ENCODE measurements at regions not wholly inside any gene's neighbourhood (a gene's known extent, or its start where the extent isn't known, plus 50 kb on each side); places are given as distances from the start of the nearest gene placed in this dataset.

DNA sequence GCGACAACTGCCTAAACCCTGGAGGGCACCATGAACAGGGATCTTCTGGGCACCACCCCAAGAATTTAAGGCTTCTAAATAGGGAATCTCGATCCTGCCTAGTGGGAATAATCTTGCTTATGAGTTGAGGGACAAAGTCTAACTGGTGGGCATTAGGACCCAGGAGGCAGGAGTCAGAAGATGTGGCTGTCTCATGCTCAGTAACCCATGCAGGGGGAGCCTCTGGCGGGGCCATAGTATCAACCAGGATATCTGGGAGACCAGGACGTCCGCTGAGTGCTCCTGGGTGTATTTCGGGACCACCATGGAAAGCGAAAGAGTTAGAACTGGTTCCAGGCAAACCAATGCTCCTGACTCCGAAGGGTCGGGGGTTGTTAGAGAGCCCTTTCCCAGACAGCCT, 356.1 kb downstream of the OTOL1 start:
- H3K9me3 ChIP-seq (ENCODE audit: control insufficient read depth in 2 of 2, insufficient read depth in 1 of 2, low read length in 1 of 2) = no peaks in the 10 kb centered on the region
- no peaks in the 10 kb centered on the region for H3K4me1 ChIP-seq (ENCODE audit: control insufficient read depth in 2 of 2, insufficient read depth in 2 of 2, low read length in 2 of 2)
- no peak overlapping the region for H3K27ac ChIP-seq (ENCODE audit: low read depth in 1 of 2, low read length in 1 of 2)
- no peak for DNase-seq (ENCODE audit: low read depth in 6 of 9, low spot score in 9 of 9)
- H3K4me3 ChIP-seq (ENCODE audit: low read length in 2 of 2) = no peak overlapping the region
- no peaks in the 10 kb centered on the region for H3K27me3 ChIP-seq (ENCODE audit: control insufficient read depth in 2 of 2, insufficient read depth in 1 of 2, low read length in 1 of 2)
- 93% methylated on average over 9 of the region's 9 CpGs for WGBS
- no peaks in the 10 kb centered on the region for H3K36me3 ChIP-seq (ENCODE audit: control insufficient read depth in 2 of 2, insufficient read depth in 2 of 2, low read length in 1 of 2)

DNA sequence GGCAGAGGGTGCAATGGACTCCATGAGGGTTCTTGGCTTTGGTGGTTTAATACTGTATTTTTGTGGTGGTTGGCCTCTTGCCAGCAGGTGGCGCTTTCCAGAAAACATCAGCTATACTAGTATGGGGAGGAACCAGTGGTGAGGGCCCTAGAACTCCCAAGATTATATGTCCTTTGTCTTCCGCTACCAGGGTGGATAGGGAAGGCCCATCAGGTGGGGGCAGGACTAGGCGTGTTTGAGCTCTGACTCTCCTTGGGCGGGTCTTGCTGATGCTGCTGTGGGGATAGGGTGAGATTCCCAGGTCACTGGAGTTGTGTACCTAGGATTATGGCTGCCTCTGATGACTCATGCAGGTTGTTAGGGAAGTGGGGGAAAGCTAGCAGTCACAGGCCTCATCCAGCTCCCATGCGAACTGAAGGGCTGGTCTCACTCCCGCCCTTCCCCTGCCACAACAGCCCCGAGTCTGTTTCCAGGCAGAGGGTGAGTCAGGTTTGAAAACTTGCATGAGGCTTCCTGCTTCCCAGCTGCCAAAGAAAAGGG, 357.7 kb downstream of the OTOL1 start:
- Histone ChIP-seq H3K27ac (ENCODE audit: low read depth in 1 of 2, low read length in 1 of 2) (no peak overlapping the region), H3K36me3 (ENCODE audit: control insufficient read depth in 2 of 2, insufficient read depth in 2 of 2, low read length in 1 of 2) (no peaks in the 10 kb centered on the region), H3K4me1 (ENCODE audit: control insufficient read depth in 2 of 2, insufficient read depth in 2 of 2, low read length in 2 of 2) (no peaks in the 10 kb centered on the region), H3K9me3 (ENCODE audit: control insufficient read depth in 2 of 2, insufficient read depth in 1 of 2, low read length in 1 of 2) (no peaks in the 10 kb centered on the region), H3K4me3 (ENCODE audit: low read length in 2 of 2) (no peak overlapping the region), H3K27me3 (ENCODE audit: control insufficient read depth in 2 of 2, insufficient read depth in 1 of 2, low read length in 1 of 2) (no peaks in the 10 kb centered on the region)
- WGBS = 94% methylated on average over 7 of the region's 7 CpGs
- DNase-seq (ENCODE audit: low read depth in 6 of 9, low spot score in 9 of 9) = peak in 3 of 9 donors; percentile 8 to 29 (median 18)

DNA sequence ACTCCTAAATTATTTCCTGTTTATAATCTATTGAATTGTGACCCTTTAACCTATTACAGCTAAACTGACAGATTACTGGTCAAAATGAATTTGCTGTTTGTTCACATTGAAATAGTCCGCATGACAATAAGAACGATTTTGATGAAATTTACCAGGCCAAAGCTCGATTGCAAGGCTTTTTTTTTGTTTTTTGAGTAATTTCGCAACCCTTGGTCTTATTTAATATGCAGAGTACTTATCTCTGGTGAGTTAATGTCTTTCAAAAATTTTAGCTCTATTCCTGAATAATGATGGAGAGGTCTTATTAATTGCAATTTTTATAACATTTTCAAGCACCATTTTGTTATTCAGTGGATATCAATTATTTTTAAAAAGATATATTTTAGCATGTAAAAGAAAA, 362.4 kb downstream of the OTOL1 start:
- Histone ChIP-seq H3K9me3 (ENCODE audit: control insufficient read depth in 2 of 2, insufficient read depth in 1 of 2, low read length in 1 of 2) (no peaks in the 10 kb centered on the region), H3K4me3 (ENCODE audit: low read length in 2 of 2) (no peak overlapping the region), H3K27ac (ENCODE audit: low read depth in 1 of 2, low read length in 1 of 2) (no peak overlapping the region), H3K36me3 (ENCODE audit: control insufficient read depth in 2 of 2, insufficient read depth in 2 of 2, low read length in 1 of 2) (no peaks in the 10 kb centered on the region), H3K27me3 (ENCODE audit: control insufficient read depth in 2 of 2, insufficient read depth in 1 of 2, low read length in 1 of 2) (no peaks in the 10 kb centered on the region), H3K4me1 (ENCODE audit: control insufficient read depth in 2 of 2, insufficient read depth in 2 of 2, low read length in 2 of 2) (no peaks in the 10 kb centered on the region)
- 96% methylated on average over 4 of the region's 4 CpGs for WGBS
- DNase-seq (ENCODE audit: low read depth in 6 of 9, low spot score in 9 of 9) = no peak

DNA sequence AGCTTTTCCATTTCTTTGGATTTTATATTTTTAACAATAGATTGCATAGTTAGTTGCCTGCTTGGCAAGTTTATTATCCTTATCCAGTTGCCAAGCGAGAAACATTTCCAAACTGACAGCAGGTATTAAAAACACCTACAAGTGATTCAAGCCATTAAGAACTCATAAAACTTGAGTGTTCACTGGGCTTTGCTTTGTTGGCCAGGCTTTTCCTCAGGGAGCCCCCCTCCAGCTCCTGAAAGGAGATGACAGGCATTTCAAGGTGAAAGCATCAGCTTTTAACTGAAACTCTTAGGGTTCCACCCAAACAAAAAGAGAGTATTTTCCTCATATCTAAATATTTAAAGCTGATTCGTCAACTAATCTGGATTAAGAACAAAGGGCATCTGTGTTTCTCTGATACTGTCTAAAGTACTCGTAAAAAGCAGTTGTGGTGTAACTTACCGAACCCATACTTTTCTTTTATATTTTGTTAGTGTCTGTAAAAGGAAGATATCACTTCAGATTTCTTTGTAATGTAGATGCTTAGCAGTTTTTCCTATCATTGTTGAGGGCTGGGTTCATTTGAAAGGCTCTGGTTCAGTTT, 363.4 kb downstream of the OTOL1 start:
- Histone ChIP-seq H3K36me3 (ENCODE audit: control insufficient read depth in 2 of 2, insufficient read depth in 2 of 2, low read length in 1 of 2) (no peaks in the 10 kb centered on the region), H3K4me1 (ENCODE audit: control insufficient read depth in 2 of 2, insufficient read depth in 2 of 2, low read length in 2 of 2) (no peaks in the 10 kb centered on the region), H3K4me3 (ENCODE audit: low read length in 2 of 2) (no peak overlapping the region), H3K9me3 (ENCODE audit: control insufficient read depth in 2 of 2, insufficient read depth in 1 of 2, low read length in 1 of 2) (no peaks in the 10 kb centered on the region), H3K27ac (ENCODE audit: low read depth in 1 of 2, low read length in 1 of 2) (no peak overlapping the region), H3K27me3 (ENCODE audit: control insufficient read depth in 2 of 2, insufficient read depth in 1 of 2, low read length in 1 of 2) (no peaks in the 10 kb centered on the region)
- WGBS = 80% methylated on average over 4 of the region's 4 CpGs
- no peak for DNase-seq (ENCODE audit: low read depth in 6 of 9, low spot score in 9 of 9)

DNA sequence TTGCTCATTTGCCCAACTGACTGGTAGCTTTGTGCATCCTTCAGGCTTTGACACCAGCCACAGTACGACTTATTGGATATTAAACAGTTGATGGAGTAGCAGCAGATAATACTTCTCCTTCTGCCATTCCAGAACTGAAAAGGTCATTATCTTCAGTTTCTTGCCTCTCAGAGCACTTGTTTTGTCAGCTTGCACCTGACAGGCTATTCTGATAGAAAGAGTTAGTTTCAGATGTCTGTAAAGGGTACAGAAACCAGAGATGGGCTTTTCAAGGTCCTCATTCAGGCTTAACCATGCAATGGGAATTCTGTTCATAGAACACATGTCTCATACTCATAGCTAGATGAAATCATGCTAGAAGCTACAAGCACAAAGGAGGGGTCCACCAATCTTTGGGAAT, 367.2 kb downstream of the OTOL1 start:
- Histone ChIP-seq H3K4me1 (ENCODE audit: control insufficient read depth in 2 of 2, insufficient read depth in 2 of 2, low read length in 2 of 2) (no peaks in the 10 kb centered on the region), H3K27me3 (ENCODE audit: control insufficient read depth in 2 of 2, insufficient read depth in 1 of 2, low read length in 1 of 2) (no peaks in the 10 kb centered on the region), H3K9me3 (ENCODE audit: control insufficient read depth in 2 of 2, insufficient read depth in 1 of 2, low read length in 1 of 2) (no peaks in the 10 kb centered on the region), H3K4me3 (ENCODE audit: low read length in 2 of 2) (no peak overlapping the region), H3K36me3 (ENCODE audit: control insufficient read depth in 2 of 2, insufficient read depth in 2 of 2, low read length in 1 of 2) (no peaks in the 10 kb centered on the region), H3K27ac (ENCODE audit: low read depth in 1 of 2, low read length in 1 of 2) (no peak overlapping the region)
- DNase-seq (ENCODE audit: low read depth in 6 of 9, low spot score in 9 of 9) = no peak
- 89% methylated on average over 1 of the region's 1 CpG for WGBS

DNA sequence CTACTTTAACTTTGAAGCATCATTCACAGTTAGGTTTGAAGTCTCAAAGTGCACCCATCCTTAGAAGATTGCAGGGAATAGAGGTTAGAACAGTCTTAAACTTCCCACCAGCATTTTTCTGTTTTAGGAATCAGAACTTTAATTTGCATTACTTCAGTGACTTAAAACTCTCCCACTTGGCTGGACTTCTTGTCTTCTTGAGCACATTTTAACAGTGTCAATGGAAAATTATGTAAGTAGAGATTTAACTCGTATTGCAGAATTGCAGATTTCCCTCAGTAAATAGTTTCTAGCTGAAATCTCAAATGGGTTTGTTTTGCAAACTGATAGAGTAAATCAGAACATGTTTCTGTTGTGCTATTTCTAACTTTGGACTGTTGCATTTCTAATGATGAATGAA, 369.6 kb downstream of the OTOL1 start:
- no peaks in the 10 kb centered on the region for H3K36me3 ChIP-seq (ENCODE audit: control insufficient read depth in 2 of 2, insufficient read depth in 2 of 2, low read length in 1 of 2)
- no peak overlapping the region for H3K4me3 ChIP-seq (ENCODE audit: low read length in 2 of 2)
- no peaks in the 10 kb centered on the region for H3K9me3 ChIP-seq (ENCODE audit: control insufficient read depth in 2 of 2, insufficient read depth in 1 of 2, low read length in 1 of 2)
- WGBS = 91% methylated on average over 1 of the region's 1 CpG
- no peak for DNase-seq (ENCODE audit: low read depth in 6 of 9, low spot score in 9 of 9)
- no peaks in the 10 kb centered on the region for H3K27me3 ChIP-seq (ENCODE audit: control insufficient read depth in 2 of 2, insufficient read depth in 1 of 2, low read length in 1 of 2)
- no peaks in the 10 kb centered on the region for H3K4me1 ChIP-seq (ENCODE audit: control insufficient read depth in 2 of 2, insufficient read depth in 2 of 2, low read length in 2 of 2)
- H3K27ac ChIP-seq (ENCODE audit: low read depth in 1 of 2, low read length in 1 of 2) = no peak overlapping the region

DNA sequence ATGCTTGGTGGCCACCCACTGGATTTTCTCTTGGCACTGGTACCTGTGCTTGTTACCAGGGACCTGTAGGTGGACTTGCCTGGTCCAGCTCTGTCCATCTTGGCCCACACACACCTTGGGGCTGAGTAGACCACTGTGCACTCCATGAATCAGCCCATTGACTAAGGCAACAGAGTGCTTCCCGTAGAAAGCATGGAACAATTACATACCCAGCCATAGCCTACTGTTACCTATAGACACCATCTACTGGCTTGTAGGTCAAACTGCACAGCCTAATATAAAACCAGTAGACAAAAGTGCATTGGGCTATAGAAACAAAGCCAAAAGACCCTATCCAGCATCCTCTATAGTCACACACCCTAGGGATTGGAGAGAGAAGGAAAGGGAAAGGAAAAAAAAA, 378.9 kb downstream of the OTOL1 start:
- Histone ChIP-seq H3K9me3 (ENCODE audit: control insufficient read depth in 2 of 2, insufficient read depth in 1 of 2, low read length in 1 of 2) (peaks cover 0 to 6% of the 10 kb centered on the region in 2 donors), H3K27ac (ENCODE audit: low read depth in 1 of 2, low read length in 1 of 2) (no peak overlapping the region), H3K36me3 (ENCODE audit: control insufficient read depth in 2 of 2, insufficient read depth in 2 of 2, low read length in 1 of 2) (no peaks in the 10 kb centered on the region), H3K27me3 (ENCODE audit: control insufficient read depth in 2 of 2, insufficient read depth in 1 of 2, low read length in 1 of 2) (no peaks in the 10 kb centered on the region), H3K4me1 (ENCODE audit: control insufficient read depth in 2 of 2, insufficient read depth in 2 of 2, low read length in 2 of 2) (no peaks in the 10 kb centered on the region), H3K4me3 (ENCODE audit: low read length in 2 of 2) (no peak overlapping the region)
- WGBS = 97% methylated on average over 1 of the region's 1 CpG
- no peak for DNase-seq (ENCODE audit: low read depth in 6 of 9, low spot score in 9 of 9)

DNA sequence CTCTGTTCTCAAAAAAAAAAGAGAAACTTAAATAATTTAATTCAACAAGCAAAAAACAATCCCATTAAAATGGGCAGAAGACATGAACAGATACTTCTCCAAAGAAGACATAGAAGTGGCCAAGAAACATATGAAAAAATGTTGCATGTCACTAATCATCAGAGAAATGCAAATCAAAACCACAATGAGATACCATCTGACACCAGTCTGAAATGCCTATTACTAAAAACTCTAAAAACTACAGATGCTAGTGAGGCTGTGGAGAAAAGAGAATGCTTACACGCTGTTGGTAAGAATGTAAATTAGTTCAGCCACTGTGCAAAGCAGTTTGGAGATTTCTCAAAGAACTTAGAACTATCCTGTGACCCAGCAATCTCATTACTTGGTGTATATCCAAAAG, 382.9 kb downstream of the OTOL1 start:
- Histone ChIP-seq H3K27me3 (ENCODE audit: control insufficient read depth in 2 of 2, insufficient read depth in 1 of 2, low read length in 1 of 2) (no peaks in the 10 kb centered on the region), H3K4me1 (ENCODE audit: control insufficient read depth in 2 of 2, insufficient read depth in 2 of 2, low read length in 2 of 2) (no peaks in the 10 kb centered on the region), H3K36me3 (ENCODE audit: control insufficient read depth in 2 of 2, insufficient read depth in 2 of 2, low read length in 1 of 2) (no peaks in the 10 kb centered on the region), H3K27ac (ENCODE audit: low read depth in 1 of 2, low read length in 1 of 2) (no peak overlapping the region), H3K4me3 (ENCODE audit: low read length in 2 of 2) (no peak overlapping the region), H3K9me3 (ENCODE audit: control insufficient read depth in 2 of 2, insufficient read depth in 1 of 2, low read length in 1 of 2) (peaks cover 0 to 9% of the 10 kb centered on the region in 2 donors)
- DNase-seq (ENCODE audit: low read depth in 6 of 9, low spot score in 9 of 9) = no peak
- 31% methylated on average over 1 of the region's 1 CpG for WGBS

DNA sequence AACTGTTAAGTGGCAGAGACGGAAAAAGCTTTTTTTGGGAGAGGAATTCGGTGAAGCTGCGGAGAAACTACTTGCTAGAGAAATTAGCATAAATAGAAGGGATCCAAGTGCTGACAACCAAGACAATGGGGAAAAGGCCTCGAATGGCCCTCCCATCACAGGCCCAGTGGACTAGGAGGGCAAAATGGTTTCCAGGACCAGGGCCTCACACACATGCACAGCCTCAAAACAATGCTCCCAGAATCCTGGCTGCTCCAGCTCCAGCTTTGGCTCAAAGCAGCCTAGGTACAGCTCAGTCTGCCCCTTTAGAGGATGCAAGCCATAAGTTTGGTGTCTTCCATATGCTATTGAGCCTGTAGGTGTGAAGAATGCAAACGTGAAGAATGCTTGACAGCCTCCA, 388.2 kb downstream of the OTOL1 start:
- Histone ChIP-seq H3K4me1 (ENCODE audit: control insufficient read depth in 2 of 2, insufficient read depth in 2 of 2, low read length in 2 of 2) (no peaks in the 10 kb centered on the region), H3K27ac (ENCODE audit: low read depth in 1 of 2, low read length in 1 of 2) (no peak overlapping the region), H3K36me3 (ENCODE audit: control insufficient read depth in 2 of 2, insufficient read depth in 2 of 2, low read length in 1 of 2) (no peaks in the 10 kb centered on the region), H3K9me3 (ENCODE audit: control insufficient read depth in 2 of 2, insufficient read depth in 1 of 2, low read length in 1 of 2) (peaks cover 0 to 10% of the 10 kb centered on the region in 2 donors), H3K27me3 (ENCODE audit: control insufficient read depth in 2 of 2, insufficient read depth in 1 of 2, low read length in 1 of 2) (no peaks in the 10 kb centered on the region), H3K4me3 (ENCODE audit: low read length in 2 of 2) (no peak overlapping the region)
- DNase-seq (ENCODE audit: low read depth in 6 of 9, low spot score in 9 of 9) = no peak
- WGBS = 81% methylated on average over 5 of the region's 5 CpGs
